ENCODE measurements at regions not wholly inside any gene's neighbourhood (a gene's known extent, or its start where the extent isn't known, plus 50 kb on each side); places are given as distances from the start of the nearest gene placed in this dataset.
A peak's percentile ranks its signal among the peaks of the same experiment; 100 is the strongest.
"Not testable (repeated sequence)": the region's sequence is repeated elsewhere in the genome, so short reads cannot be mapped to it uniquely, and the experiment has no call there.

GRCh38 chr9:124084087-124084486 is 72.5 kb downstream of the LHX2 start:
- no peak for DNase-seq (ENCODE audit: insufficient read length, low spot score)

GRCh38 chr9:124087226-124087625 is 75.7 kb downstream of the LHX2 start:
- no peak for DNase-seq (ENCODE audit: insufficient read length, low spot score)
- FAIRE-seq = no peak

More at GRCh38 chr9:124084087-124084486, 72.5 kb downstream of the LHX2 start:
- no peak for FAIRE-seq

GRCh38 chr9:124088476-124088837 is 76.9 kb downstream of the LHX2 start:
- DNase-seq (ENCODE audit: insufficient read length, low spot score) (no peak), FAIRE-seq (no peak)

- FAIRE-seq; DNase-seq (ENCODE audit: insufficient read length, low spot score): not testable (repeated sequence)
Measured at GRCh38 chr9:124089631-124090488, 78.3 kb downstream of the LHX2 start.

- FAIRE-seq (no peak), DNase-seq (ENCODE audit: insufficient read length, low spot score) (no peak)
Measured at GRCh38 chr9:124098141-124098905, 86.8 kb downstream of the LHX2 start.

GRCh38 chr9:124099860-124100259 is 88.3 kb downstream of the LHX2 start:
- no peak for FAIRE-seq
- DNase-seq (ENCODE audit: insufficient read length, low spot score) = no peak

- FAIRE-seq = no peak
Measured at GRCh38 chr9:124101215-124101968, 89.8 kb downstream of the LHX2 start.

GRCh38 chr9:124101969-124102345 is 90.4 kb downstream of the LHX2 start:
- FAIRE-seq (no peak), DNase-seq (ENCODE audit: insufficient read length, low spot score) (no peak)

More at GRCh38 chr9:124101215-124101968, 89.8 kb downstream of the LHX2 start:
- DNase-seq (ENCODE audit: insufficient read length, low spot score) = no peak

- DNase-seq (ENCODE audit: insufficient read length, low spot score) (no peak), FAIRE-seq (no peak)
Measured at GRCh38 chr9:124102363-124102762, 90.8 kb downstream of the LHX2 start.

GRCh38 chr9:124105266-124105665 is 93.7 kb downstream of the LHX2 start:
- FAIRE-seq (no peak), DNase-seq (ENCODE audit: insufficient read length, low spot score) (no peak)

GRCh38 chr9:124108216-124108615 is 96.6 kb downstream of the LHX2 start:
- FAIRE-seq = no peak

GRCh38 chr9:124110307-124110915 is 98.8 kb downstream of the LHX2 start:
- DNase-seq (ENCODE audit: insufficient read length, low spot score) (peak; percentile 64), FAIRE-seq (peak; percentile 72)

More at GRCh38 chr9:124108216-124108615, 96.6 kb downstream of the LHX2 start:
- DNase-seq (ENCODE audit: insufficient read length, low spot score) = no peak

- FAIRE-seq (no peak), DNase-seq (ENCODE audit: insufficient read length, low spot score) (no peak)
Measured at GRCh38 chr9:124116683-124117363, 105.3 kb downstream of the LHX2 start.

- no peak for DNase-seq (ENCODE audit: insufficient read length, low spot score)
- FAIRE-seq = no peak
Measured at GRCh38 chr9:124118894-124119293, 107.3 kb downstream of the LHX2 start.

- FAIRE-seq (no peak), DNase-seq (ENCODE audit: insufficient read length, low spot score) (no peak)
Measured at GRCh38 chr9:124120272-124120671, 108.7 kb downstream of the LHX2 start.

- no peak for FAIRE-seq
- no peak for DNase-seq (ENCODE audit: insufficient read length, low spot score)
Measured at GRCh38 chr9:124121725-124122124, 110.2 kb downstream of the LHX2 start.

- DNase-seq (ENCODE audit: insufficient read length, low spot score) = no peak
- FAIRE-seq = no peak
Measured at GRCh38 chr9:124122321-124122720, 110.8 kb downstream of the LHX2 start.

- FAIRE-seq (no peak), DNase-seq (ENCODE audit: insufficient read length, low spot score) (no peak)
Measured at GRCh38 chr9:124122813-124123462, 111.4 kb downstream of the LHX2 start.

GRCh38 chr9:124123621-124124020 is 112.1 kb downstream of the LHX2 start:
- not testable (repeated sequence) for FAIRE-seq; DNase-seq (ENCODE audit: insufficient read length, low spot score)
